ENCODE measurements at regions not wholly inside any gene's neighbourhood (a gene's known extent, or its start where the extent isn't known, plus 50 kb on each side); places are given as distances from the start of the nearest gene placed in this dataset.

DNA sequence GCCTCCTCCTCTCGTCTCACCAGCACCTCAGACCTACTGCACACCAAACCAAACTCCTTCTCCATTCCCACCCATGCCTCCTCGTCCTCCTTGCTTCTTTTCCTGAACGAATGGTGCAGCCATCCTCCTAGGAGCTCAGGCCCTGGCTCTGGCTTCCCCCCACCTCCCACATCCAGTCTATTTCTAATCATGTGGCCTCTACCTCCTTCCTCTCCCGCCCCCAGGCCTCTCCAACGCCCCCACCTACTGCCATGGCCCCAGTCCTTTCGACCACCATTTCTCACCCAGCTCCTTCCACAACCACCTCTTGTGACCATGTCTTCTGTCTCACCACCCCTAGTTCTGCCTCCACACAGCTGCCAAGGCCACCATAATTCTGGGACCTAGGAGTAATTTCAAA is 127.1 kb downstream of the PJA1 start:
- no peaks in the 10 kb centered on the region; a peak in 1 of 3 replicates for H3K36me3 ChIP-seq (ENCODE audit: control insufficient read depth in 2 of 2, insufficient read depth in 1 of 2, low read length in 2 of 2)
- H3K9me3 ChIP-seq (ENCODE audit: control insufficient read depth, insufficient read depth, low read depth, low read length): no peaks in the 10 kb centered on the region; the same call in 1 of the 2 replicates
- no peak for TF ChIP-seq SCRT2 (tag by site-specific recombination; IDR thresholded peaks at IDR 0.05)
- TF ChIP-seq PRDM1 (tag by site-specific recombination; IDR thresholded peaks at IDR 0.05): no peak
- TF ChIP-seq ZNF629 (tag by site-specific recombination; IDR thresholded peaks at IDR 0.05): no peak
- TF ChIP-seq, protein P1, sequence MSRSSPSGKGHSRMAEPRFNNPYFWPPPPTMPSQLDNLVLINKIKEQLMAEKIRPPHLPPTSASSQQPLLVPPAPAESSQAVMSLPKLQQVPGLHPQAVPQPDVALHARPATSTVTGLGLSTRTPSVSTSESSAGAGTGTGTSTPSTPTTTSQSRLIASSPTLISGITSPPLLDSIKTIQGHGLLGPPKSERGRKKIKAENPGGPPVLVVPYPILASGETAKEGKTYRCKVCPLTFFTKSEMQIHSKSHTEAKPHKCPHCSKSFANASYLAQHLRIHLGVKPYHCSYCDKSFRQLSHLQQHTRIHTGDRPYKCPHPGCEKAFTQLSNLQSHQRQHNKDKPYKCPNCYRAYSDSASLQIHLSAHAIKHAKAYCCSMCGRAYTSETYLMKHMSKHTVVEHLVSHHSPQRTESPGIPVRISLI (tag by site-specific recombination; IDR thresholded peaks at IDR 0.05): no peak
- peak; percentile 92 for TF ChIP-seq ZFHX2 (tag by site-specific recombination; conservative IDR thresholded peaks at IDR 0.05)
- TF ChIP-seq EGR2 (tag by site-specific recombination; IDR thresholded peaks at IDR 0.05; ENCODE audit: low read depth): peak; percentile 95
- no peak for TF ChIP-seq ZNF610 (tag by site-specific recombination; IDR thresholded peaks at IDR 0.05; ENCODE audit: borderline replicate concordance)
- TF ChIP-seq, protein P2, sequence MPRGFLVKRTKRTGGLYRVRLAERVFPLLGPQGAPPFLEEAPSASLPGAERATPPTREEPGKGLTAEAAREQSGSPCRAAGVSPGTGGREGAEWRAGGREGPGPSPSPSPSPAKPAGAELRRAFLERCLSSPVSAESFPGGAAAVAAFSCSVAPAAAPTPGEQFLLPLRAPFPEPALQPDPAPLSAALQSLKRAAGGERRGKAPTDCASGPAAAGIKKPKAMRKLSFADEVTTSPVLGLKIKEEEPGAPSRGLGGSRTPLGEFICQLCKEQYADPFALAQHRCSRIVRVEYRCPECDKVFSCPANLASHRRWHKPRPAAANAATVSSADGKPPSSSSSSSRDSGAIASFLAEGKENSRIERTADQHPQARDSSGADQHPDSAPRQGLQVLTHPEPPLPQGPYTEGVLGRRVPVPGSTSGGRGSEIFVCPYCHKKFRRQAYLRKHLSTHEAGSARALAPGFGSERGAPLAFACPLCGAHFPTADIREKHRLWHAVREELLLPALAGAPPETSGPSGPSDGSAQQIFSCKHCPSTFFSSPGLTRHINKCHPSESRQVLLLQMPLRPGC (tag by site-specific recombination; IDR thresholded peaks at IDR 0.05): no peak
- no peak for TF ChIP-seq ZNF24 (tag by site-specific recombination; IDR thresholded peaks at IDR 0.05)
- no peak for TF ChIP-seq ZNF777 (tag by site-specific recombination; IDR thresholded peaks at IDR 0.05; ENCODE audit: borderline replicate concordance)
- TF ChIP-seq PBX3 (CRISPR knock-in tag; IDR thresholded peaks at IDR 0.05): no peak
- TF ChIP-seq ZNF366 (tag by site-specific recombination; conservative IDR thresholded peaks at IDR 0.05): no peak
- TF ChIP-seq ZNF670 (tag by site-specific recombination; IDR thresholded peaks at IDR 0.05; ENCODE audit: low read depth): no peak
- CTCF ChIA-PET: interaction anchor here (0.5 to 2.2 kb wide), 2 partner anchors 16 to 513 kb away, joined by 4 to 5 read pairs; no protein-coding TSS in a partner anchor
- H3K4me1 ChIP-seq (ENCODE audit: control insufficient read depth, insufficient read depth, low read length): no peaks in the 10 kb centered on the region
- H3K4me3 ChIP-seq (ENCODE audit: low read depth, low read length): no peak overlapping the region
- no peak overlapping the region for H3K27ac ChIP-seq (ENCODE audit: extremely low read depth, low read depth, low read length)
- POLR2A ChIA-PET: no interaction called here

DNA sequence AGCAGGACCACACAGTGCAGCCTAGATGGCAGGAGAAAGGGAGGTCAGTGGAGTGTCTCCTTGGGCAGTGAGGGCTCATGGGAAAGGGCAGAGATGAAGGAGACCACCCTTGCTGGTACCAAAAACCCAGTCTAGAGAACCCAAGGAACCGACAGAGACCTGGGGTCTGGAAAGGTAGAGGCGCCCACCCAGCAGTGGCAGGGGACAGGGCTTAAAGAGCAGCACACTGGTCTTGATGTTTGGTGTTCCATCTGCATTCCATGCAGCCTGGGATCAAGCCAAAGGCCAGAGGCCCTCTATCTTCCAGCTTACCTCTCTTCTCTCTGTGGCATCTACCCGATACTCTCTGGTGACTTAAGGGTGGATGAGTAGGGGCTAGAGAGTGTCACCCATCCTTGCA is 127.5 kb downstream of the PJA1 start:
- POLR2A ChIA-PET: interaction anchor here (1.3 kb wide), 1 partner anchor 209 kb away, joined by 4 read pairs; the partner anchor contains the start of gene EFNB1
- TF ChIP-seq ZNF571 (tag by site-specific recombination; IDR thresholded peaks at IDR 0.05): no peak
- TF ChIP-seq, protein P3, sequence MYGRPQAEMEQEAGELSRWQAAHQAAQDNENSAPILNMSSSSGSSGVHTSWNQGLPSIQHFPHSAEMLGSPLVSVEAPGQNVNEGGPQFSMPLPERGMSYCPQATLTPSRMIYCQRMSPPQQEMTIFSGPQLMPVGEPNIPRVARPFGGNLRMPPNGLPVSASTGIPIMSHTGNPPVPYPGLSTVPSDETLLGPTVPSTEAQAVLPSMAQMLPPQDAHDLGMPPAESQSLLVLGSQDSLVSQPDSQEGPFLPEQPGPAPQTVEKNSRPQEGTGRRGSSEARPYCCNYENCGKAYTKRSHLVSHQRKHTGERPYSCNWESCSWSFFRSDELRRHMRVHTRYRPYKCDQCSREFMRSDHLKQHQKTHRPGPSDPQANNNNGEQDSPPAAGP (tag by site-specific recombination; IDR thresholded peaks at IDR 0.05): no peak
- TF ChIP-seq ZEB2 (tag by site-specific recombination; IDR thresholded peaks at IDR 0.05): no peak
- TF ChIP-seq, protein P4, sequence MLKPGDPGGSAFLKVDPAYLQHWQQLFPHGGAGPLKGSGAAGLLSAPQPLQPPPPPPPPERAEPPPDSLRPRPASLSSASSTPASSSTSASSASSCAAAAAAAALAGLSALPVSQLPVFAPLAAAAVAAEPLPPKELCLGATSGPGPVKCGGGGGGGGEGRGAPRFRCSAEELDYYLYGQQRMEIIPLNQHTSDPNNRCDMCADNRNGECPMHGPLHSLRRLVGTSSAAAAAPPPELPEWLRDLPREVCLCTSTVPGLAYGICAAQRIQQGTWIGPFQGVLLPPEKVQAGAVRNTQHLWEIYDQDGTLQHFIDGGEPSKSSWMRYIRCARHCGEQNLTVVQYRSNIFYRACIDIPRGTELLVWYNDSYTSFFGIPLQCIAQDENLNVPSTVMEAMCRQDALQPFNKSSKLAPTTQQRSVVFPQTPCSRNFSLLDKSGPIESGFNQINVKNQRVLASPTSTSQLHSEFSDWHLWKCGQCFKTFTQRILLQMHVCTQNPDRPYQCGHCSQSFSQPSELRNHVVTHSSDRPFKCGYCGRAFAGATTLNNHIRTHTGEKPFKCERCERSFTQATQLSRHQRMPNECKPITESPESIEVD (tag by site-specific recombination; IDR thresholded peaks at IDR 0.05): no peak
- TF ChIP-seq ZNF561 (tag by site-specific recombination; IDR thresholded peaks at IDR 0.05; ENCODE audit: borderline replicate concordance): no peak
- TF ChIP-seq ZNF335 (tag by site-specific recombination; conservative IDR thresholded peaks at IDR 0.05): no peak
- TF ChIP-seq ZNF174 (tag by site-specific recombination; IDR thresholded peaks at IDR 0.05): no peak
- TF ChIP-seq HOXD13 (CRISPR knock-in tag; IDR thresholded peaks at IDR 0.05; ENCODE audit: borderline replicate concordance): no peak
- no peak for TF ChIP-seq SETDB1 (IDR thresholded peaks at IDR 0.05; ENCODE audit: insufficient read length, low read length)
- no peak for TF ChIP-seq SP7 (tag by site-specific recombination; IDR thresholded peaks at IDR 0.05)
- TF ChIP-seq ZBTB1 (tag by site-specific recombination; IDR thresholded peaks at IDR 0.05): no peak
- TF ChIP-seq ZNF776 (tag by site-specific recombination; IDR thresholded peaks at IDR 0.05; ENCODE audit: borderline replicate concordance): no peak
- TF ChIP-seq ZNF223 (tag by site-specific recombination; IDR thresholded peaks at IDR 0.05): no peak
- no peak for TF ChIP-seq ZNF501 (tag by site-specific recombination; IDR thresholded peaks at IDR 0.05)
- TF ChIP-seq CTCF (tag by site-specific recombination; IDR thresholded peaks at IDR 0.05): no peak
- TF ChIP-seq MYNN (tag by site-specific recombination; IDR thresholded peaks at IDR 0.05; ENCODE audit: borderline replicate concordance): no peak

More for the DNA sequence above, 127.5 kb downstream of the PJA1 start:
- CTCF ChIA-PET: interaction anchor here (0.5 to 2.2 kb wide), 3 partner anchors 16 to 513 kb away, joined by 3 to 5 read pairs (median 4); no protein-coding TSS in a partner anchor
- H3K9me3 ChIP-seq (ENCODE audit: control insufficient read depth, insufficient read depth, low read depth, low read length): no peaks in the 10 kb centered on the region; the same call in 1 of the 2 replicates
- no peaks in the 10 kb centered on the region; a peak in 1 of 3 replicates for H3K36me3 ChIP-seq (ENCODE audit: control insufficient read depth in 2 of 2, insufficient read depth in 1 of 2, low read length in 2 of 2)
- H3K27ac ChIP-seq (ENCODE audit: extremely low read depth, low read depth, low read length): no peak overlapping the region
- H3K4me1 ChIP-seq (ENCODE audit: control insufficient read depth, insufficient read depth, low read length): no peaks in the 10 kb centered on the region
- no peak overlapping the region for H3K4me3 ChIP-seq (ENCODE audit: low read depth, low read length)

Data from HEK293 (cell line).